ENCODE measurements at regions not wholly inside any gene's neighbourhood (a gene's known extent, or its start where the extent isn't known, plus 50 kb on each side); places are given as distances from the start of the nearest gene placed in this dataset.

DNA sequence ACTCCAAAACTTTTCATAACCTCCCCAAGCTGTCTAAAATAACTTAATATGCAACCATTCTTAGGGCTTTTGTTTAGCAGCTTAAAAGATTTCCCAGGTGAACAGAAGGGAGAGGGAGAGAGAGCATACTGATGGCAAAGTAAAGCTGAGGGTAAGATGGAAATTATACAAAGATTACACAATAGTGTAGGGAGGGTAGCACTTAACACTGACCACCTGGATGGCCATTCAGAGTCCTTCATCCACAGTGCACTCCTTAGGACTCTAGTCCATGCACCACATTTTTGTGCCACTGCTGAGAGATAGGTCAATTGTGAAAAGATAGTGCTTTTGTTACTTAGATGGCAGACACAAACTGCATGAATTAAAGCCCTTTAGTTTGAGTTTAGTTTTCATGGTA lies 574.6 kb downstream of the LMO4 start:
- no peak for TF ChIP-seq CTCF (IDR thresholded peaks at IDR 0.05)
- no peak for TF ChIP-seq POLR2A (IDR thresholded peaks at IDR 0.05)

Measured in lower leg skin (tissue), 3 donors.